Natural killer cell (primary cell): ENCODE measurements at regions not wholly inside any gene's neighbourhood (a gene's known extent, or its start where the extent isn't known, plus 50 kb on each side); places are given as distances from the start of the nearest gene placed in this dataset.

Source experiments
- ATAC-seq, 3 donors: fragments of 150-1000 bp in 2 of 3; fragments of 200-7000 bp in 1 of 3; cut with Tn5 transposase; 1 replicate in 1 of 3; 2 replicates in 2 of 3; pipeline ENCODE4 v1.10.0; 2021; ENCODE audit warnings: mild to moderate bottlenecking in 2 of 3, moderate library complexity in 2 of 3
- DNase-seq, 2 donors: peaks; one replicate each; pipeline versions ENCODE4 v3.0.0 to v3.0.0-alpha.2; 2013 to 2021; ENCODE audit warnings: mixed read lengths in 1 of 2
- H3K27ac ChIP-seq: one replicate; pipeline ENCODE4 v1.5.1; 2013; ENCODE audit warnings: mild to moderate bottlenecking, low read length
- H3K27me3 ChIP-seq: one replicate; pipeline ENCODE4 v1.6.1; 2013; ENCODE audit warnings: low read length; ENCODE audit not compliant: control insufficient read depth, insufficient read depth
- H3K36me3 ChIP-seq: one replicate; pipeline ENCODE4 v1.6.1; 2013; ENCODE audit warnings: low read length; ENCODE audit not compliant: control insufficient read depth, insufficient read depth
- H3K4me1 ChIP-seq: one replicate; pipeline ENCODE4 v1.6.1; 2013; ENCODE audit warnings: low read length; ENCODE audit not compliant: control insufficient read depth, insufficient read depth
- H3K4me3 ChIP-seq: one replicate; pipeline ENCODE4 v1.5.1; 2013; ENCODE audit warnings: low read length
- H3K9me3 ChIP-seq: one replicate; pipeline ENCODE4 v1.6.1; 2013; ENCODE audit warnings: low read length; ENCODE audit not compliant: control insufficient read depth, insufficient read depth
- H3K27ac Mint-ChIP-seq, 2 donors: one replicate each; pipeline ENCODE4 v1.8.0; 2022; ENCODE audit warnings: mild to moderate bottlenecking in 2 of 2, mixed read lengths in 2 of 2, moderate library complexity in 1 of 2
- H3K27me3 Mint-ChIP-seq, 2 donors: one replicate each; pipeline ENCODE4 v1.8.0; 2022; ENCODE audit warnings: low read depth in 2 of 2, mixed read lengths in 2 of 2
- H3K36me3 Mint-ChIP-seq: one replicate; pipeline ENCODE4 v1.8.0; 2022; ENCODE audit warnings: mixed read lengths
- H3K4me1 Mint-ChIP-seq, 2 donors: one replicate each; pipeline ENCODE4 v1.8.0; 2022; ENCODE audit warnings: mixed read lengths in 2 of 2
- H3K4me3 Mint-ChIP-seq: one replicate; pipeline ENCODE4 v1.8.0; 2022; ENCODE audit warnings: mild to moderate bottlenecking, moderate library complexity, mixed read lengths
- H3K9me3 Mint-ChIP-seq, 2 donors: one replicate each; pipeline ENCODE4 v1.8.0; 2022; ENCODE audit warnings: mixed read lengths in 2 of 2
- CTCF ChIP-seq: fragments of 200-600 bp; IDR thresholded peaks from one replicate; pipeline ENCODE4 v1.8.0; 2022; ENCODE audit warnings: antibody characterized with exemption
- WGBS: methylation state at CpG from one replicate; pipeline ENCODE4 v1.1.7; 2013; ENCODE audit warnings: missing lambda C conversion rate; ENCODE audit not compliant: insufficient coverage; 5-methylcytosine and 5-hydroxymethylcytosine counted together
- intact Hi-C: fragments of 100-400 bp; cut with micrococcal nuclease; formaldehyde crosslinking; loops from one replicate; pipeline ENCODE4 v1.14.2; 2022

DNA sequence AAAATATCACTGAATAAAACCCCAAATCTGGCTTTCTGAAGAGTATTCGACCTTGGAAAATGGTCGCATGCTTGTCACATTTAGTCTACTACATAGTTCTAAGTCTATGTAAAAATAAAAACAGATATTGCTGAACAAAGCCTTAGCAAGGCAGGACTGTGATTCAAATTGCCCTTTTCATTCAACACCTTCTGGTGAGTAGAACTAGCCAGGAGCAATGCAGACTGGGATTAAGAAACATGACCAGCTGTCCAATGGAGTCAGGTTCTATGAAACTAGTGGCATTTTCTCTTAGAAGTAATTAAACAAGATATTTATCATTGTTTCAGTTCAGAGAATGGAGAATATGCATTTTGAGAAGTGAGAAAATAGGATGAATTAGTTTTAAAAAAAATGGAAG lies 1260.5 kb upstream of the ACVR2A start:
- Histone ChIP-seq H3K4me1 (no peaks in the 10 kb centered on the region), H3K9me3 (peaks cover 7% of the 10 kb centered on the region), H3K36me3 (no peaks in the 10 kb centered on the region), H3K27ac (no peak overlapping the region), H3K27me3 (no peaks in the 10 kb centered on the region), H3K4me3 (no peak overlapping the region)
- DNase-seq: no peak
- Mint-ChIP-seq H3K27ac (no peak overlapping the region), H3K36me3 (no peaks in the 10 kb centered on the region), H3K4me1 (no peaks in the 10 kb centered on the region), H3K27me3 (no peaks in the 10 kb centered on the region), H3K9me3 (peaks cover 0 to 7% of the 10 kb centered on the region in 2 donors), H3K4me3 (no peak overlapping the region)
- intact Hi-C loops: no loop called here
- ATAC-seq: no peak
- TF ChIP-seq CTCF: no peak
- no CpG with 5 or more reads among the region's 2 CpGs for WGBS

- Mint-ChIP-seq H3K27me3 (no peaks in the 10 kb centered on the region), H3K4me3 (no peak overlapping the region), H3K27ac (no peak overlapping the region), H3K36me3 (no peaks in the 10 kb centered on the region), H3K4me1 (no peaks in the 10 kb centered on the region), H3K9me3 (peaks cover 0 to 4% of the 10 kb centered on the region in 2 donors)
- no peaks in the 10 kb centered on the region for H3K27me3 ChIP-seq
- H3K27ac ChIP-seq: no peak overlapping the region
- ATAC-seq: no peak
- intact Hi-C loops: no loop called here
- no peak for TF ChIP-seq CTCF
- no CpG with 5 or more reads among the region's 1 CpG for WGBS
- H3K4me1 ChIP-seq: no peaks in the 10 kb centered on the region
- no peak for DNase-seq
- H3K36me3 ChIP-seq: no peaks in the 10 kb centered on the region
- no peaks in the 10 kb centered on the region for H3K9me3 ChIP-seq
- no peak overlapping the region for H3K4me3 ChIP-seq
Observed at GRCh38 chr2:146579147-146579930, 1265.5 kb upstream of the ACVR2A start.

DNA sequence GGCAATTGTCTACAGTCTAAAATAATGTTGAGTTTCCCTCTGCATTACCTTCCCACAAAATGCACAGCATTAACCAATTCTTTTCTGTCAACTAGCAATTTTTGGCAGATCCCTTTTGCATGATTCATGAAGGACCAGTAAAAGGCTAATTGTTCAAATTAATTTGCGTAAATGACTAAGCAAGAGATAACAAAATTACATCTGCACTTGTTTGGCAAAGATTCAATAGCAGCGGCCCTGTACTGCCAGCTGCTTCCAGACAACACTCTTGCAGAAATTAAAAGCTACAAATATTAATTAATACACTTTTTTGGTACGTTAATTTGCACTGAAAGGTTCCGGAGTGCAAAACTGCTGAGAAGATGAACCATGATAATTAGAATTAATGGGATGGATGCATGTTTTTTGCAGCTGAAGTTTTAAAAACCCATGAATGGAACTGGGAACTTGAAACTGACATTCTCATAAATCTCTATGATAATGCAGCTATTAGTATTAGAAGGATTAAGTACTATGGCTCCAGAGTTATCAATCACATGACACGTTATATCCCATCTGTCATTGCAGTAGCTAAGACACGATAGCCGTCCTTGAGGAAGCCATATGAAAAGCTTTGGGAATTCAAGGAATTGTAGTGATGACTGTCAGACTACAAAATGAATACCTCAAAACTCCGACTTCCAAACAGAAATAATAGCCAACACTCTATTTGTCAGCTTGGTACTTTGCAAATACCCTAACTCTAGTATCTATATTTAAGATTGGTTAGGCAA lies 1268.3 kb upstream of the ACVR2A start:
- Histone ChIP-seq H3K36me3 (no peaks in the 10 kb centered on the region), H3K9me3 (no peaks in the 10 kb centered on the region), H3K27me3 (no peaks in the 10 kb centered on the region), H3K4me3 (no peak overlapping the region), H3K27ac (no peak overlapping the region), H3K4me1 (no peaks in the 10 kb centered on the region)
- DNase-seq (no peak), ATAC-seq (no peak)
- H3K4me1 Mint-ChIP-seq: no peaks in the 10 kb centered on the region
- no peak for TF ChIP-seq CTCF
- WGBS: 91% methylated on average over 7 of the region's 8 CpGs
- H3K9me3 Mint-ChIP-seq: peaks cover 0 to 3% of the 10 kb centered on the region in 2 donors
- intact Hi-C loops: no loop called here
- no peaks in the 10 kb centered on the region for H3K36me3 Mint-ChIP-seq
- no peaks in the 10 kb centered on the region for H3K27me3 Mint-ChIP-seq
- no peak overlapping the region for H3K4me3 Mint-ChIP-seq
- no peak overlapping the region for H3K27ac Mint-ChIP-seq
